ENCODE measurements at regions not wholly inside any gene's neighbourhood (a gene's known extent, or its start where the extent isn't known, plus 50 kb on each side); places are given as distances from the start of the nearest gene placed in this dataset.

GRCh38 chr6:27836783-27837624, 75.2 kb downstream of the OR2B2 start (continued):
- TF ChIP-seq HMG20B (CRISPR knock-in tag; conservative IDR thresholded peaks at IDR 0.05) (no peak), HNF1A (IDR thresholded peaks at IDR 0.05; ENCODE audit: low read depth) (no peak), HNF1A (CRISPR knock-in tag; IDR thresholded peaks at IDR 0.05; ENCODE audit: borderline replicate concordance) (no peak; the same call in 1 of the 2 replicates), FOXP4 (CRISPR knock-in tag; IDR thresholded peaks at IDR 0.05) (peak; percentile 66), ZNF639 (CRISPR knock-in tag; conservative IDR thresholded peaks at IDR 0.05) (no peak), HNRNPUL1 (IDR thresholded peaks at IDR 0.05; ENCODE audit: low read depth, low read length) (no peak), GPN1 (CRISPR knock-in tag; IDR thresholded peaks at IDR 0.05; ENCODE audit: borderline replicate concordance) (no peak), ZFY (CRISPR knock-in tag; IDR thresholded peaks at IDR 0.05) (no peak; the same call in 1 of the 2 replicates), ZSCAN31 (CRISPR knock-in tag; IDR thresholded peaks at IDR 0.05; ENCODE audit: low read depth) (no peak), ZNF484 (CRISPR knock-in tag; IDR thresholded peaks at IDR 0.05; ENCODE audit: borderline replicate concordance, low read depth) (no peak), ZNF562 (CRISPR knock-in tag; IDR thresholded peaks at IDR 0.05; ENCODE audit: borderline replicate concordance) (no peak), MIER3 (CRISPR knock-in tag; IDR thresholded peaks at IDR 0.05; ENCODE audit: borderline replicate concordance) (no peak), ATF5 (CRISPR knock-in tag; IDR thresholded peaks at IDR 0.05; ENCODE audit: low read depth) (no peak), ZNF296 (CRISPR knock-in tag; conservative IDR thresholded peaks at IDR 0.05) (no peak), ZNF10 (CRISPR knock-in tag; IDR thresholded peaks at IDR 0.05; ENCODE audit: borderline replicate concordance, low read depth) (no peak), E2F2 (CRISPR knock-in tag; IDR thresholded peaks at IDR 0.05; ENCODE audit: borderline replicate concordance) (0 out of 2 replicates have a peak, but pooled peaks have one; percentile 44), DNMT1 (CRISPR knock-in tag; IDR thresholded peaks at IDR 0.05) (no peak), ZMAT5 (CRISPR knock-in tag; IDR thresholded peaks at IDR 0.05; ENCODE audit: borderline replicate concordance, low read depth) (no peak), ZIK1 (CRISPR knock-in tag; IDR thresholded peaks at IDR 0.05; ENCODE audit: borderline replicate concordance, low read depth) (no peak)

Measured in HepG2 (cell line).